HCEC 1CT (cell line): ENCODE measurements at regions not wholly inside any gene's neighbourhood (a gene's known extent, or its start where the extent isn't known, plus 50 kb on each side); places are given as distances from the start of the nearest gene placed in this dataset.
"Not testable (repeated sequence)": the region's sequence is repeated elsewhere in the genome, so short reads cannot be mapped to it uniquely, and the experiment has no call there.

ENCODE experiments used
- DNase-seq: peaks from one replicate; pipeline ENCODE4 v3.0.0-alpha.2; 2017

GRCh38 chr11:38538866-38539680, 1941.0 kb upstream of the RAG2 start:
- DNase-seq, result no peak

GRCh38 chr11:38530226-38530625, 1932.2 kb upstream of the RAG2 start:
- no peak for DNase-seq

DNA sequence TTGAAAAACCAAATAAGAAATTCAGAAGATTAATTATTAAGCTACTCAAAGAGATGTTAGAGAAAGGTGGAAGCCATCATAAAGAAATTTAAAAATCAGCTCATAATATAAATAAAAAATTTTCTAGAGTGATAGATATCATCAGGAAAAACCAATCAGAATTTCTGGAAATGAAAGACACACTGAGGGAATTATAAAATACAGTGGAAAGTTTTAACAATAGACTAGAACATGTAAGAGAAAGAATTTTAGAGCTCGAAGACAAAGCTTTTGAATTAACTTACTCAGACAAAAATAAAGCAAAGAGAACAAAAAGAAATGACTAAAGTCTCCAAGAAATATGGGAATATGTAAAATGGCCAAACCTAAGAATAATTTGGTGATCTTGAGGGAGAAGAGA, 1926.9 kb upstream of the RAG2 start:
- no peak for DNase-seq

DNA sequence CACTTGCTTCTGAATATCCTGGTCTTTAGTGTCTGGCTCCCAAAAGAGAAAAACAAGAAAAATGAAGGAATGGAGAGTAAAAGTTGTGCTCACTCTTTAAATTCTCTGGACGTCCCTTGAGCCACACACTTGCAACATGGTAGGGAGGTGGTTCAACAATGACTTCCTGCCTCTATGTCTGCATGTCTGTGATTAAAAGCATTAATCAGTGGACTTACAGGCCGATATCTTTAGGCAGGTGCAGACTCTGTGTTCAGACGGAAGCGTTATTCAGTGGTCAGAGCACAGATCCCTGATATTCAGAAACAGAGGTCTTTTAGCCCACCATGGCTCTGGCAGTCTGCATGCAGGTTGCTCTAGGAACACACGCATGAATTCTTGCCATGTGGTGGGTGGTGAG, 1920.0 kb upstream of the RAG2 start:
- DNase-seq, result no peak

GRCh38 chr11:38512830-38513229, 1914.8 kb upstream of the RAG2 start:
- not testable (repeated sequence) for DNase-seq

- DNase-seq, result no peak
These were observed 1912.0 kb upstream of the RAG2 start for GRCh38 chr11:38510041-38510440.

DNA sequence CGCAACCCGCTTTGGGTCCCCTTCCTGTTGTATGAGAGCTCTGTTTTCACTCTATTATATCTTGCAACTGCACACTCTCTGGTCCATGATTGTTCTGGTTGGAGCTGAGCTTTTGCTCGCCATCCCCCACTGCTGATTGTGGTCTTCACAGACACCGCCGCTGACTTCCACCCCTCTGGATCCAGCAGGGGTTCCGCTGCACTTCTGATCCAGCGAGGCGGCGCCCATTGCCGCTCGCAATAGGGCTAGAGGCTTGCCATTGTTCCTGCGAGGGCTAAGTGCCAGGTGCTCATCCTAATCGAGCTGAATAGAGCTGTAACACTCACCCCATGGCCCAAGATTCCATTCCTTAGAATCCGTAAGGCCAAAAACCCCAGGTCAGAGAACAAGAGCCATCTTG, 1905.8 kb upstream of the RAG2 start:
- DNase-seq, result no peak

DNA sequence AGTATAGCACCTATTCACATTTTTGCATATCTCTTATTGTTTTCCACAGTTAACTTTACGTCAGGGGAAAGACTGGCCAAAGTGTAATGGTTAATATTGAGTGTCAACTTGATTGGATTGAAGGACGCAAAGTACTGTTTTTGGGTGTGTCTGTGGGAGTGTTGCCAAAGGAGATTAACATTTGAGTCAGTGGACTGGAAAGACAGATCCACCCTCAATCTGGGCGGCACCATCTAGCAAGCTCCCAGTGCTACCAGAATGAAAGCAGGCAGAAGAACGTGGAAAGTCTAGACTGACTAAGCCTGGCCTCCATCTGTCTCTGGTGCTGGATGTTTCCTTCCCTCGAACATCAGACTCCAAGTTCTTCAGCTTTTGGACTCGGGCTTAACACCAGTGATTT, 1900.7 kb upstream of the RAG2 start:
- DNase-seq, result no peak

DNA sequence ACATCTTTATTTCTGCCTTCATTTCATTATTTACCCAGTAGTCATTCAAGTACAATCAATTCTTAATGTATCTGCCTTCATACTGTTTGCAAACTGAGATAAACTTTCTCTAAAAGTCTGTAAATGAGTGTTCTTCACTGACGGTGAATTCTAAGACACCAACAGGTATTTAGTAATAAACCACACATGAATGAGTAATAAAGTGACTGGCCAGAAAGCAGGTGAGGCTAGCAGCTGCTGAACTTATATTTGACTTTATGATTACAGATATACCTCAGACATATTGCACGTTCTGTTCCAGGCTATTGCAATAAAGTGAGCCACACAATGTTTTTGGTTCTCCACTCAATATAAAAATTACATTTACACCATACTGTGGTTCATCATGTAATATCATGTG, 1894.0 kb upstream of the RAG2 start:
- no peak for DNase-seq

DNA sequence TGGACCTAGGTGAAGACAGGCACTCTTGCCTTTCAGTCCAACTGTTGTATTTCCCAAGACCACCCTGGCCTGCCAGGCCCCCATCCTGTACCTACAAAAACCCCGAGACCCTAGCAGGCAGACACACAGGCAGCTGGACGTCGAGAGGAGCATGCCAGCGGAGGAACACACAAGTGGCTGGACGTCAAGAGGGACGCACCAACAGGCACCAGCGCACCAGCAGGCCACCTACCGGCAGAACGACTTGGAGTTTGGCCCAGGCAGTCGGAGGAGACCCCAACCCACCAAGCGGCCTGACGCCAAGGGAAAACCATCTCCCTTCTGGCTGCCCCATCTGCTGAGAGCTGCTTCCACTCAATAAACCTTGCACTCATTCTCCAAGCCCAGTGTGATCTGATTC, 1883.4 kb upstream of the RAG2 start:
- DNase-seq, result no peak

GRCh38 chr11:38476808-38477575, 1879.0 kb upstream of the RAG2 start:
- no peak for DNase-seq

- no peak for DNase-seq
These were observed 1863.7 kb upstream of the RAG2 start for GRCh38 chr11:38461751-38462150.

GRCh38 chr11:38460896-38461295, 1862.9 kb upstream of the RAG2 start:
- DNase-seq, result no peak

DNA sequence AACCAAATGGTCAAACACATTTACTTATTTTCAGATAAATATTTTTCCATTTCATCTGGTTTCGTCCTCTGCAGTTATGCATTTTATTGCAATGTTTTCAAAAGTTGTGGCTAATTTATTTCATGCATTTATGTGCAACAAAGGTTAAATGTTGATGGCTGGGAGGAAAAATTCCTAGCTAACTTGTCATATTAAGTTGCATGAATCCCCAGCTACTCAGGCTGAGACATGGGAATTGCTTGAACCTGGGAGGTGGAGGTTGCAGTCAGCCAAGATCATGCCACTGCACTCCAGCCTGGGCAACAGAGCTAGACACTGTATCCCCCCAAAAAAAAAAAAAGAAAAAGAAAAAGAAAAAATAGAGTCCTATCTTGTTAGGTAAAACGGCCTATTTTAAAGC, 1862.4 kb upstream of the RAG2 start:
- DNase-seq, result no peak

DNA sequence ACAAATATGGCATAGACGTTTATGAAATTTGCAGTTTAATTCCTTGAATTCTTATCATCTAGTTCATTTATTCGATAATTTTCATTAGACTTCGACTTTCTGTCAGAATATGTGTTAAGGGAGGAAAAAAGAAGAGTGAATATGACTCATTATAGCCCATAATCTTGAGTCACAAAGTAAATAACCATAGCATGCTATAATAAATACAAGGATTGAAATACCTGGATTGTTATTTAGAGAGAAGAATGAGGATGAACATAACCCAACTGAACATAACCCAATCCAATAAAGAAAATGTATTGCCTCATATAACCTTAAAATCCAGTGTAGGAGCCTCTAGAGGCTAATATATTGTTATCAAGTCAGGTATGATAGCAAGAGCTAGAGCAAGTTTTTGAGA, 1858.3 kb upstream of the RAG2 start:
- no peak for DNase-seq

- DNase-seq, result no peak
These were observed 1850.2 kb upstream of the RAG2 start for GRCh38 chr11:38448284-38448683.

- no peak for DNase-seq
These were observed 1848.3 kb upstream of the RAG2 start for GRCh38 chr11:38446336-38446735.

DNA sequence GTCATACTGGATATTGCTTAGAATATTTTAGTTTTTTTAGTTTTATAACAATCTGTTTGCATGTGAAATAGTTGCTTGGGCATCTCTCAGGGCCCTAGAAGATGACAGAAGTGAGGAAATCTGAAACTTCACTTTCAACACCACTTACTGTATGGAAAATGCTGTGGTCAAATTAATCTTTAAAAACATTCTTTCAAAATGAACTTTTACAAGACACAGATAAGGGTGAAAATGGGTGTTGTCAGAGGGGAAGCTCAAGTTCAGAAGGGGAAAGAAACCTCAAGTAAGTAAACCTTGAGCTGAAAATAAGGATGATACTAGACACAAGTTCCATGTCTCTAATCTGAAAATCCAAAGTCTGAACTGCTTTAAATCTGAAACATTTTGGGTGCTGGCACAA, 1840.1 kb upstream of the RAG2 start:
- DNase-seq, result no peak

DNA sequence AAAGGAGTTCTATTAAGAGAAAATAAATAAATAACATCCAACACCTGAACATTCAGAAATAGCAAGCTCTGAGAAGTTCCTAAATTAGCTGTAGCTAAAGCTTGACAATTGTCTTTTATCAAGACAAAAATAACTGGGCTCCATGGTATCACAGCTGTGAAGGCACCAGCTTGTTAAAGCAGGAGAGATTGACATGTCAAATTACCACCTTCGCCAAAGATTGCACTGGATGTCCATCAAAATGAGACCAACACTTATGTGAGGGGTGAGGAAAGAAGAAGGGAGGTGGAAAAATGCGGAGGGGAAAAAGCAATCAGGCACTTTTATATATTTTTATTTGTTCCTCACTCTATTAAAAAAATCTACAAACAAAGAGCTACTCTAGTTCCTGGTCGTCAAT, 1827.5 kb upstream of the RAG2 start:
- no peak for DNase-seq

GRCh38 chr11:38423042-38423441, 1825.0 kb upstream of the RAG2 start:
- DNase-seq, result no peak

GRCh38 chr11:38416141-38416540, 1818.1 kb upstream of the RAG2 start:
- DNase-seq, result no peak

GRCh38 chr11:38411149-38411548, 1813.1 kb upstream of the RAG2 start:
- no peak for DNase-seq

- no peak for DNase-seq
These were observed 1804.0 kb upstream of the RAG2 start for GRCh38 chr11:38402063-38402462.

DNA sequence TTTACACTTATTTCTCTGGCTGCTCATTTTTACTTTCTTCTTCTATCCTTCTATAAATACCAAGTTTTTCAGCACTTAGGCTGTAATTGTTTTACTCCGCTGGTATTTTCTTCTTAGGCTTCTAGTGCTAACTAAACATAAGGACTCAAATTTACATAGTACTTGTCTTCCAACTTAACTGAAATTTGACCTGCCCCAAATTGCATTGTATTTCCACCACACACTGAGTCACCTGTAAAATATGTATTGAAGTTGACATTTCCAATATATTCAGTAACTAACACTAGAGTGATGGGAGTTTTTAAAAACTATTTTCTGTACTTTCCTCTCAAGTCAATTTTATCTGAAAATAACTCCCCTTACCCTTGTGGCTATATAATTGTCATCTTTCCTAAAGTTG, 1794.1 kb upstream of the RAG2 start:
- no peak for DNase-seq

DNA sequence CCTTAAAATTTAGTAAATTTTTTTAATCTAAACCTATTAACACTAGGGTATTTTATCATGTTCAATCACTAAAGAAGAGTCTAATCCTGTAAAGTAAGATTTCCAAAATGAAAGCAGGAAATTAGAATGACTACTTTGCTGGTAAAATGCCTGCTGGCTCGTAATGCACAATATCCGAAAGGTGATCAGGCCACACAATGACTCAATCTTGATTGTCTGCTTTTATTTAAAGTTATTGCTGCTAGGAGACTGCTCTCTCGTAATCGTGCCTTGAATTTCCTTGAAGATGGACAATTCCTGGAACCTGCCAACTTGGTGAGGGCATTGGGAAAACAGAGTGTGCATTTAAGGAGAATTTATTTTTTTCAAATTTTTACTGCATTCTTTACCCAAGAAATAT, 1786.5 kb upstream of the RAG2 start:
- DNase-seq, result no peak
